SU-DHL-6 (cell line): ENCODE measurements at regions not wholly inside any gene's neighbourhood (a gene's known extent, or its start where the extent isn't known, plus 50 kb on each side); places are given as distances from the start of the nearest gene placed in this dataset.

Source experiments
- CTCF ChIP-seq: fragments of 200-600 bp; sonication (generic); IDR thresholded peaks from one replicate; pipeline ENCODE4 v1.5.1; 2017; ENCODE audit warnings: antibody characterized with exemption, mild to moderate bottlenecking, low read length, moderate library complexity; ENCODE audit not compliant: insufficient read depth, poor library complexity, severe bottlenecking
- EZH2phosphoT487 ChIP-seq: fragments of 200-600 bp; sonication (generic), shearing (Covaris generic); conservative IDR thresholded peaks from 2 replicates; pipeline ENCODE4 v1.6.1; 2018; ENCODE audit warnings: mild to moderate bottlenecking, antibody characterized with exemption, low read length, moderate library complexity, mixed read lengths

DNA sequence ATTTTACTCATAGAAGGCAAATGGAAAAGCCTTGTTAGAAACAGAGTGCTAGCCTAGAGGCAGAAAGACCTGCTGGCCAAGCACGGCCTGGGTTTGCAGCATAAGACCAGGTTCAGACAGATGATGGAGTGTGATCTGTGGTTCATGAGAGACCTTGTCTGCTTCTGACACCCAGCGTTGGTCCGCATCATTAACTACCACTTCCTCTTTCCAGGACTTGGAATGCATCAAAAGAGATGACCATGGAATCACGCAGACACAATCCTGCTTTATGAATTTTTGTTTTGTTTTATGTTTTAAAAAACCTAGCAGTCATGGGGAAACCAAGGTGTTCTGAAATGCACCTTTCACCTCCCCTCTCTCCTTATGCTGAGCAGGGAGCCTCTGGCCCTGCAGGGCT, 76.8 kb upstream of the SYNDIG1 start:
- no peak for TF ChIP-seq CTCF
- TF ChIP-seq EZH2phosphoT487: no peak
